ENCODE measurements at regions not wholly inside any gene's neighbourhood (a gene's known extent, or its start where the extent isn't known, plus 50 kb on each side); places are given as distances from the start of the nearest gene placed in this dataset.
"Not testable (repeated sequence)": the region's sequence is repeated elsewhere in the genome, so short reads cannot be mapped to it uniquely, and the experiment has no call there.

DNA sequence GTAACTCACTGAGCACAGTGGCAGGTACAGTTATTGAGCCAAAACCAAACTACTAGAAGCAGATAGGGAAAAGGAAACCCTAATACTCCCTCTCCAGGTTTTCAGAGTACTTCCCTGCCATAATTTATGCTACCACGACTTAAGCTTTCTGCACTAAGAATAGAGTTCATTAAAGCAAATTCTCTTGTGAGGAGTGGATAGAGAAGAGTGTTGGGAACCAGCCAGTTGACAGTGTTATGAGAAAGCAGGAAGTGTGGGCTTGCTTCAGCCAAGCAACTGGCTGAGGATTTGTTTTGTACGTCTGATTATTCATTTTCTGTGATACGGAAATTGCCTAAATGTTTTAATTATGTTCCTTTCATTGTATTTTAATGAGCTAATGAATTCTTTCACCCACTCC is 280.5 kb downstream of the KIF20B start:
- intact Hi-C loops (cut with DNase I) = no loop called here
- no peak for ATAC-seq
- DNase-seq (ENCODE audit: missing footprints) = no peak

- intact Hi-C loops (cut with DNase I) = no loop called here
- ATAC-seq (no peak), DNase-seq (ENCODE audit: missing footprints) (no peak)
Observed at GRCh38 chr10:89985446-89985845, 284.1 kb downstream of the KIF20B start.

GRCh38 chr10:89988361-89988760 is 287.0 kb downstream of the KIF20B start:
- ATAC-seq; DNase-seq (ENCODE audit: missing footprints); intact Hi-C loops (cut with DNase I): not testable (repeated sequence)

DNA sequence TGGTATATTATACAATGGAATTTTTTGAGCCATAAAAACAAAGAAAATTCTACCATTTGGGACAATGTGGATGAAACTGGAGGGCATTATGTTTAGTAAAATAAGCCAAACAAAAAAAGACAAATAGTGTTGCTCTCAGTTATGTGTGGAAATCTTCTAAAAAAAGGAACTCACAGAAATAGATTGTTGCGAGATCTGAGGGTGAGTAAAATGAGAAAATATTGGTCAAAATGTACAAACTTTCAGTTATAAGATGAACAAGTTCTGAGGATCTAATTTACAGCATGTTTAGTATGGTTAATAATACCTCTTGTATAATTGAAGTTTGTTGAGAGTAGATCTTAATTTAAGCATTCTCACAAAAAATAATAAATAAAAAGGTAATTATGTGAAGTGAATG is 291.2 kb downstream of the KIF20B start:
- DNase-seq (ENCODE audit: missing footprints) (no peak), ATAC-seq (no peak)
- intact Hi-C loops (cut with DNase I) = no loop called here

GRCh38 chr10:90007226-90007625 is 305.8 kb downstream of the KIF20B start:
- ATAC-seq = no peak
- no peak for DNase-seq (ENCODE audit: missing footprints)
- intact Hi-C loops (cut with DNase I) = no loop called here

DNA sequence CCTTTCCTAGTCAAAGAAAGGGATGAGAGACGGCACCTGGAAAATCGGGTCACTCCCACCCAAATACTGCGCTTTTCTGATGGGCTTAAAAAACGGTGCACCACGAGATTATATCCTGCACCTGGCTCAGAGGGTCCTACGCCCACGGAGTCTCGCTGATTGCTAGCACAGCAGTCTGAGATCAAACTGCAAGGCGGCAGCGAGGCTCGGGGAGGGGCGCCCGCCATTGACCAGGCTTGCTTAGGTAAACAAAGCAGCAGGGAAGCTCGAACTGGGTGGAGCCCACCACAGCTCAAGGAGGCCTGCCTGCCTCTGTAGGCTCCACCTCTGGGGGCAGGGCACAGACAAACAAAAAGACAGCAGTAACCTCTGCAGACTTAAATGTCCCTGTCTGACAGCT is 309.9 kb downstream of the KIF20B start:
- DNase-seq (ENCODE audit: missing footprints); ATAC-seq; intact Hi-C loops (cut with DNase I): not testable (repeated sequence)

GRCh38 chr10:90018819-90019218 is 317.4 kb downstream of the KIF20B start:
- ATAC-seq (no peak), DNase-seq (ENCODE audit: missing footprints) (no peak)
- intact Hi-C loops (cut with DNase I) = no loop called here

GRCh38 chr10:90020506-90020905 is 319.1 kb downstream of the KIF20B start:
- intact Hi-C loops (cut with DNase I) = no loop called here
- DNase-seq (ENCODE audit: missing footprints) = no peak
- no peak for ATAC-seq

- ATAC-seq = no peak
- intact Hi-C loops (cut with DNase I) = no loop called here
Observed at GRCh38 chr10:90023950-90024349, 322.6 kb downstream of the KIF20B start.

GRCh38 chr10:90028312-90028711 is 326.9 kb downstream of the KIF20B start:
- no peak for ATAC-seq
- intact Hi-C loops (cut with DNase I) = no loop called here

More at GRCh38 chr10:90023950-90024349, 322.6 kb downstream of the KIF20B start:
- DNase-seq (ENCODE audit: missing footprints) = no peak

GRCh38 chr10:90031776-90032175 is 330.4 kb downstream of the KIF20B start:
- intact Hi-C loops (cut with DNase I) = no loop called here
- ATAC-seq (no peak), DNase-seq (ENCODE audit: missing footprints) (no peak)

More at GRCh38 chr10:90028312-90028711, 326.9 kb downstream of the KIF20B start:
- DNase-seq (ENCODE audit: missing footprints) = no peak

GRCh38 chr10:90032519-90032918 is 331.1 kb downstream of the KIF20B start:
- ATAC-seq (no peak), DNase-seq (ENCODE audit: missing footprints) (no peak)
- intact Hi-C loops (cut with DNase I) = no loop called here

- intact Hi-C loops (cut with DNase I); ATAC-seq: not testable (repeated sequence)
Observed at GRCh38 chr10:90034862-90035261, 333.5 kb downstream of the KIF20B start.

GRCh38 chr10:90041585-90041984 is 340.2 kb downstream of the KIF20B start:
- ATAC-seq (no peak), DNase-seq (ENCODE audit: missing footprints) (no peak)
- intact Hi-C loops (cut with DNase I) = no loop called here

More at GRCh38 chr10:90034862-90035261, 333.5 kb downstream of the KIF20B start:
- not testable (repeated sequence) for DNase-seq (ENCODE audit: missing footprints)

DNA sequence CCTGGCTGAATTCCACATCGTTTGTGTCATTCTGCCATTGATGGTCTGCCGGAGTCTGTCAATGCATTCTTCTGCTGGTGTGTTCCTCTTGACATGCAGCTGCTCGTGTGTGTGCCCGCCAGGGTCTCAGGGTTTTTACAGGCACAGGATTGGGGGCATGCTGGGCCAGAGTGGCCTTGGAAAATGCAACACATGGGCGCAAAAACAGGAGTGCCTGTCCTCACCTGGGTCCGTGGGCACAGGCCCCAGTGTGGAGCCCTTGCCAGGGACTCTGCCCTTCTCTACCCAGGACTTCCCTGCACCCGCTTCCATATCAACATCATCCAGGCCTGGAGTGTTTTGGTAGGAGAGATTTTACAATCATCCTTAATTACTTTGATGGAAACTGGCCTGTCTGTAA is 340.7 kb downstream of the KIF20B start:
- no peak for DNase-seq (ENCODE audit: missing footprints)
- no peak for ATAC-seq
- intact Hi-C loops (cut with DNase I) = no loop called here

DNA sequence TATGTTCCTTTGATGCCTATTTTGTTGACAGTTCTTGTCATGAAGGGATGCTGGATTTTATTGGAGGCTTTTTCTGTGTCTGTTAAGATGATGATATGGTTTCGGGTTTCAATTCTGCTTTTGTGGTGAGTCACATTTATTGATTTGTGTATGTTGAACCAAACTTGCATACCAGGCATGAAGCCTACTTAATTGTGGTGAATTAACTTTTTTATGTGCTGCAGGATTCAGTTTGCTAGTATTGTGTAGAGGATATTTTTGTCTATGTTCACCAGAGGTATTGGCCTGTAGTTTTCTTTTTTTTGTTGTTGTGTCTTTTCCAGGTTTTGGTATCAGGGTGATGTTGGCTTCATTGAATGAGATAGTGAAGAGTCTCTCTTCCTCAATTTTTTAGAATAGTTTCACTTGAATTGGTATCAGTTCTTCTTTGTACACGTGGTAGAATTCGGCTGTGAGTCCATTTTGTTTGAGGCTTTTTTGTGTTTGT is 345.9 kb downstream of the KIF20B start:
- intact Hi-C loops (cut with DNase I) = no loop called here
- DNase-seq (ENCODE audit: missing footprints) (no peak), ATAC-seq (no peak)

GRCh38 chr10:90051053-90051452 is 349.7 kb downstream of the KIF20B start:
- ATAC-seq (no peak), DNase-seq (ENCODE audit: missing footprints) (no peak)
- intact Hi-C loops (cut with DNase I) = no loop called here

- DNase-seq (ENCODE audit: missing footprints) (no peak), ATAC-seq (no peak)
- intact Hi-C loops (cut with DNase I) = no loop called here
Observed at GRCh38 chr10:90051474-90051873, 350.1 kb downstream of the KIF20B start.

- no peak for DNase-seq (ENCODE audit: missing footprints)
- intact Hi-C loops (cut with DNase I) = no loop called here
- ATAC-seq = no peak
Observed at GRCh38 chr10:90062786-90063185, 361.4 kb downstream of the KIF20B start.

DNA sequence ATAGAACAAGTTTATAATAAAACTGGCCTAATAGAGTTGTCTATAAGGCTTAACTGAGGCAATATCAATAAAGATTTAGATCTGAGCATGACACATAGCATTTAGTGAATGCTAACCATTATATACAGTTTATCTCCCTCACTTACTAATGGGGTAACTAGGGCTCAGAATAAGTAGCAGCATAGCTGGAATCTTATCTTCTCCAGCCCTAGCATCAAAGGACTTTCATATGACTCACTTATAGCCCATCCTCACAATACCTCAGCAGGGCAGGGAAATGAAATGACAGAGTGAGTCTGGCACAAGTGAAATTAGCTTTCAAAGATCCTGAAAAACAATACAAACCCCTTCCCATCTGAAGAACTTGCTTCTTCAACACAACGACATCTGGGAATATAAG is 362.9 kb downstream of the KIF20B start:
- no peak for DNase-seq (ENCODE audit: missing footprints)
- intact Hi-C loops (cut with DNase I) = no loop called here
- ATAC-seq = no peak

DNA sequence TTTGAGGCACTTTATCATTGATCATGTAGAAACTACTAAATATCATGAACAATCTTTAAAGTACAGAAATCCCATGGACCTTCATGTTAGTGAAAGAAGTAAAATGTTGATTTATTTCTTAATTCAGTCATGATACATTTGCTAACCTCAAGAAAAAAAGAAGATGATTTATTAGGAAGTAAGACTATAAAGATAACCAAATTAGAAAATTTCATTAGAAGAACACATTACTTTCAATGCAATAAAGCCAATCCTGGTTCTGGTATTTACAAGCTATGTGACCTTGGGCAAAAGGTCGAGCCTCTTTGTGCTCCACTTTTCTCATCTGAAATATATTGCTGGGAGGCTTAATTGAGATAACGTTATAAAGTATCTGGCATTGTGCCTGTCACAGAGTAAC is 365.0 kb downstream of the KIF20B start:
- DNase-seq (ENCODE audit: missing footprints) (no peak), ATAC-seq (no peak)
- intact Hi-C loops (cut with DNase I) = no loop called here
